ENCODE measurements at regions not wholly inside any gene's neighbourhood (a gene's known extent, or its start where the extent isn't known, plus 50 kb on each side); places are given as distances from the start of the nearest gene placed in this dataset.
"Not testable (repeated sequence)": the region's sequence is repeated elsewhere in the genome, so short reads cannot be mapped to it uniquely, and the experiment has no call there.

DNA sequence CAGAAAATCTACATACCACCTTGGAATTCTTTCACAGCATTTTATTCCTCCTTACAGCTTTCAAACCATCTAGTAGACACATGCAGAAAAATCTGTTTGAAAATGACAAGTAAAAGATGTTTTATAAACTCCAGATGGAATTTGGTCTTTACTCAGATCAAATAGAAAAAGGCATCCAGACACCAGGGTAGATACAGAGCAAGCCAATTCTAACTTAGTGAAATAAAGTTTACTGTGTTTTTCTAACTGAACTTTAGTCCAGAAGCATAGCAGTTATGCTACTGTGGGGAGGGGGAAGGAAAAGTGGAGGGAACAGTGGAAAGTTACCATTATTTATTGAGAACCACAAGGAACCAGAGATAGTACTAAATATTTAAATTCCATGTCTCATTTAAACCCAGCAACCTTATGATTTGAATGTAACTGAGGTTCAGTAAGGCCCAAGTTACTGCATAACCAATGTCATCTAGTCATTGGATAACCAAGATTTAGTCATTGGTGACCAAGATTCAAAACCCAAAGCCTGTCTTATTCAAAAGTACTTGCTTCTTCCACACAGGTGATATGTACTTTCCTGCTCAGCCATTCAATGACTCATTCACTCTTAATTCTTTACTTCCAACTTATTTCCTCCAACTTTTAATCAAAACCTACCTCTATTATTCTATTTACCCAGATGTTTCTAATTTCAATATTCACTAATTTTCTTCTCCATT, 57.7 kb downstream of the RAD51AP2 start:
- DNase-seq = no peak

DNA sequence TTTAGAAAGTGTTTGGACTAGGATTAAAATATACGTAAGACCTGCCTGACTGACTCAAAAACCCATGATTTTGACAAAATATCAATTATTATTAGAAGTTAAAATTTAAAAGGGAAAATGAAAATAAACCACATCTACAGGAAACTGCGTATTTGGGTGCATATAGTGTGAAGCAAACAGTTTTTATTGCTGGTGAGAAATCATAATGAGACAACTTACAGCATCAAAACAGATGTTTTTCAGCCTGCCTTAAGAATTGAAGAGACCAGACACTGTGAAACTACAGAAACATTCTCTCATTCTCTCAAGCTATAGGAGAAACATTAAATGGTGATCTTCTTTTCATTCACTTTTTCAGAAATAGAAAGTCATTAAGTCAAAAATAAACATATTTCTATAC, 62.9 kb downstream of the RAD51AP2 start:
- DNase-seq = no peak

DNA sequence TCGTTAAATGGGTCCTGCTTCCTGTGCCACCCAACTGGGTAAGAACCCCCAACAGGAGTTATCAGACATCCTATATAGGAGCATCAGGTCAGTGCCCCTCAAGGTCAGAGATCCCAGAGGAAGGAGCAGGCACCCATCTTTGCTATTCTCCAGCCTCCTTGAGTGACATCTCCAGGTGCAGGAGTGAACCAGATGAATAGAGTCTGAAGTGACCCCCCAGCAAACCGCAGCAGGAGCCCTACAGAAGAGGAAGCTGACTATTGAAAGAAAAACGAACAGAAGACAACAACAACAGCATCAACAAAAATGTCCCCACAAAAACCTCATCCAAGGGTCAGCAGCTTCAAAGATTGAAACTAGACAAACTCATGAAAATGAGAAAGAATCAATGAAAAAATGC, 72.0 kb downstream of the RAD51AP2 start:
- DNase-seq = not testable (repeated sequence)

DNA sequence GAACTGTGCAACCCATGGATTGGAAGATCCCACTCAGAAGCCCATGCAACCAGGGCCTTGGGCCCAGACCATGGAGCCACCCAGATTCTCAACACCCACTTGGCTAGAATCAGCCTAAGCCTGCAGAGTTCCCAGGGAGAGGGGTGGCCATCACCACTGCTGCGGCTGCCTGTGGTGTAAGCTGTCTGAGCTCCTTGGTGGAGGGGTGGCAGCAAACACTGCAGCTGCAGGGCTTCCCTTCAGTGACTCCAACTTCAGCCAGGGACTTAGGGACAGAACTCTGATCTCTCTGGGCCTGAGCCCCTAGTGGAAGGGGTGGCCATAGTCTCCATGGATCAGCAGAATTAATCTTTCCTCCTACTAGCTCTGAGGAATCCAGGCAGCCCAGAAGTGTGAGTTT, 72.5 kb downstream of the RAD51AP2 start:
- DNase-seq = no peak

DNA sequence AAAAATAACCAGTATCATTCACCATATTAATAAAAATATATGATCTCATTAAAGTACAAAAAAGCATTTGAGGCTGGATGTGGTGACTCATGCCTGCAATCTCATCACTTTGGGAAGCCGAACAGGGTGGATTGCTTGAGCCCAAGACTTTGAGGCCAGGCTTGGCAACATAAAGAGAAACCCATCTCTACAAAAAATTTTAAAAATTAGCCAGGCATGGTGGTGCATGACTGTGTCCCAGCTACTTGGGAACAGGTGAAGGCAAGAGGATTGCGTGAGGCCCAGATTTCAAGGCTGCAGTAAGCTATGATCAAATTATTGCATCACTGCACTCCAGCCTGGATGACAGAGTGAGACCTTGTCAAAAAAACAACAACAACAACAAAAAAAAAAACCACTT, 75.9 kb downstream of the RAD51AP2 start:
- DNase-seq = no peak

DNA sequence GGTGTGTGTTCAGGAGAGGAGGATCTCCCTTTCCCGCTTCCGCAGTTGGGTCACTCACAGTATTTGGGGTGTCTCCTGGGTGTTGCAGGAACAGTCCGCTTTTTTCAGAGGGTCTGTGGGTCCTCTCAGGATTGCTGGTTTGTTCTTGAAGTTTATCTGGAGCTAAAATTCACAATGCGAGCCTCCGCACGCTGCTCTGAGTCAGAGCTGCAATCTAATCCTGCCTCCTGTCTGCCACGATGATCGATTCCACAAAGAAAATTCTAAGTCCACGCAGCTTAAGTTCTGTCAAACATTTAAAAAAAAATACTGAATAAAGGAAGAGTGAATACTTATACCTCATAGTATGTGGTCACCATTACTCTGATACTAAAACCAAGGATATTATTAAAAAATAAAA, 76.5 kb downstream of the RAD51AP2 start:
- no peak for DNase-seq

DNA sequence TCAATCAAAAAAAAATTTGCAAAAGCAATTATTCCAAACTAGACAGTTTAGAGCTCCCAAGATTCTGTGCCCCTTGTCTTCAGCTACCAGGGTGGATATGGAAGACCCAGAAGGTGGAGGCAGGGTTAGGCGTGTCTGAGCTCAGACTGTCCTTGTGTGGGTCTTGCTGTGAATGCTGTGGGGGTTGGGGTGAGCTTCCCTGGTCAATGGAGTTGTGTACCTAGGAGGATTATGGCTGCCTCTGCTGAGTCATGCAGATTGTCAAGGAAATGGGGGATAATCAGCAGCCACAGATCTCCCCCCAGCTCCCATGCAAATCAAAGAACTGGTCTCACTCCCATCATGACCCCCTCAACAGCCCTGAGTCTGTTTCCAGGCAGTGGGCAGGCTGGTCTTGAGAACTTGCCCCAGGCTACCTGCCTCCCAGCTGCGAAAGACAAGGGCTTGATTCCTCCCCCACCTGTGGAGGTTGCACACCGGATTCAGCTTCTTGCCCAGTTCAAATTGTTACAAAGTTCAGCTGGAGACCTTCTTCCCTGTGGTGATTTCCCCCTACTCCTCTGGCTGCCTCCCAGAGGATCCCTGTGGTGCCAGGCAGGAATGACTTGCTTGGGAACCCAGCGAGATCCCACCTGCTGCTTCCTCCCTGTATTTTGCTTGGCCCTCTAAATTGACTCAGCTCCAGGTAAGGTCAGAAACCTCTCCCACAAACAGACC, 77.0 kb downstream of the RAD51AP2 start:
- no peak for DNase-seq

DNA sequence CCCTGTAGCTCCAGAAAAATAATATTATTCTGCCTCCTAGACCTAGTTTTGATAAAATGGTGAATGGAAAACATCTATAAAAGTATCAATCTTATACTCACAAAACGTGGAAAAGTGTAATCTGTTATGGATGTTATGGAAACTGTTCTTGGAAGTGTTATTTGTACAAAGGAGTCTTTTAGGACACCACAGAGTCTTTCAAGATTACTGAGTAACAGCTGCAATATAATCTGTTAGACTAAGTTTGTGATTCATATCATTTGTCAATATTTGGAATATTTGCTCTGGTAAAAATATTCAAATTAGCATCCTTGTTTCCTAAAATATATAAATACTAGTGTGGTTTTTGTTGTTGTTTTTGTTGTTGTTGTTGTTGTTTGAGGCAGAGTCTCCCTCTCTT, 87.9 kb downstream of the RAD51AP2 start:
- DNase-seq = no peak

DNA sequence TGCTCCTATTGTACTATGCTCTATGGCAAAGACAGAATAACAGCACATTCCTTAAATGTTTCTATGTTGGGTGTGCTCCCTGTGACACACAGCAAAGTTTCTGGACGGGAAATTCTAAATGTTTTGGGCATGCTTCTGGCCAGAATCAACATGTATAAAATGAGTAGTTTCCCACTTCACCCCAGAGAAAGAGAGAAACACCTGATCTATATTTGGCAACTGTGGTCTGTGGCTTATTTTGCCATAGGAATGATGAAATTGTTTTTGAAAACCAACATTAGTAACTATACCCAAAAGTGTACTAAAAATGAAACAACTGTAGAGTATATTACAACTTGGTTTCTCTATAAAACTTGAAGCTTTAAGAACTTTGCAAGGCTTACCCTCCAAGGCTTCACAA, 89.1 kb downstream of the RAD51AP2 start:
- no peak for DNase-seq

DNA sequence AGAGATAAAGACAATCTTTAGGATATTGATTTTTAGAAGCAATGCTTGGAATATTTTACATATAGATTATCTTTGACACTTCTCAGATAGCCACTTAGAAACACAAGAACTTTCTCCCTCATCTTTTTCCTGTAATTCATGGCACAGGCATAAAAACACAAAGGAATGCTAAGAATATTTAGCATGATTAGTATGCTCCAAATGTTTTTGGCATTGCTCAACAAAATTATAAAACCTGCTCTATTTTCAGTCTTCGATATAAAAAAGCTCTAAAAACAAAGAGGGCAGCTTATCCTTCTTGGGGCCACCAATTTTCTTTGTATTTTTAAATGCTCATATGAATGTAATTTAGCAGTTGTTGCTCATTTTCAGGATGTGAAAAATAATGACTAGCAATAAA, 90.8 kb downstream of the RAD51AP2 start:
- no peak for DNase-seq

DNA sequence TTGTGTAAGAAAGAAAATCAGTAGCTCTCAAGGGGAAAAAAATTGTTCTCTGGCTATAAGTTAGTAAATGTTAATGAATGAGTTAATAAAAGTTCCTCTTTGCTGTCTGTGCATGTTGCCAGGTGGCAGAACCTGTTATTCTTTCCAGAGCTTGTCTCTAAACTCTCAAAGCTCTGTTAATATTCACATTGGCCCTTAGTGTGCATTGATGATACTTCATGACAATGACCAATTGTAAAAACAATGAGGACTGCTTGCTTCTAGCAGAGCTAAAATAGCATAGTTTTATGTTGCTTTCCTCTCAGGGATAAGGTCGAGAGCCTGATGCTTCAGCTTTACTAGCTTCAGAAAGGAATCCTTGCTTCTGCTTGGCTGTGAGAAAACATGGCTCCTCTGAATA, 91.5 kb downstream of the RAD51AP2 start:
- no peak for DNase-seq

DNA sequence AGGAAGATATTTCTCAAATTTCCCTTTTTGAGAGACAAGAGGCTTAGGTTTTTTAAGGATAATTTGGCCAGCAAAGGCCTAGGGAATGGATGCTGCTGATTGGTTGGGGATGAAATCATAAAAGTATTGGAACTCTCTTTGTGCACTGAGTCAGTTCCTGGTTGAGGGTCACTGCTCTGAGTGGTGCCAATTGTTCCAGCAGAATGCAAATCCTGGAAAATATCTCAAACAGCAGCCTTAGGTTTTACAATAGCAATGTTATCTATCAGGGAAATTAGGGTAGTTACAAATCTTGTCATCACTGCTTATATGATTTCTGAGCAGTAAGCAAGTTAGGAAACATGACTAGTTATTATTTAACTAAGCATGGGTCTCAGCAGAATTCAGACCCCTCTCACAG, 96.2 kb downstream of the RAD51AP2 start:
- DNase-seq = no peak

DNA sequence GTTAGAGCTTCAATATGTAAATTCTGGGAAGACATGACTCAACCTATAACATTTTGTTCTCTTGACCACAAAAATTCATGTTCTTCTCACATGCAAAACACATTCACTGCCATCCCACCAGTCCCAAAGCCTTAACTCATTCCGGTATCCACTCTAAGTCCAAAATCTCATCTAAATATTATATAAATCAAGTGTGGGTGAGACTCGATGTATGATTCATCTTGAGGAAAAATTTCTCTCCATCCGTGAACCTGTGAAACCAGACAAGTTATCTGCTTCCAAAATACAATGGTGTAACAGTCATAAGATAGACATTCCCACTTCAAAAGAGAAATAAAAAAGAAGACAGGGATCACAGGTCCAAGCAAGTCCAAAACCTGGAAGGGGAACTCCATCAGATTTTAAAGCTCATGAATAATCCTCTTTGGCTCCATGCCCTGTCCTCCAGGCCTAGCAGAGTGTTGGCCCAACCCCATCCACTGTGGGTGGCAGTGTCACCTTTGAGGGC, 101.3 kb downstream of the RAD51AP2 start:
- DNase-seq = no peak

DNA sequence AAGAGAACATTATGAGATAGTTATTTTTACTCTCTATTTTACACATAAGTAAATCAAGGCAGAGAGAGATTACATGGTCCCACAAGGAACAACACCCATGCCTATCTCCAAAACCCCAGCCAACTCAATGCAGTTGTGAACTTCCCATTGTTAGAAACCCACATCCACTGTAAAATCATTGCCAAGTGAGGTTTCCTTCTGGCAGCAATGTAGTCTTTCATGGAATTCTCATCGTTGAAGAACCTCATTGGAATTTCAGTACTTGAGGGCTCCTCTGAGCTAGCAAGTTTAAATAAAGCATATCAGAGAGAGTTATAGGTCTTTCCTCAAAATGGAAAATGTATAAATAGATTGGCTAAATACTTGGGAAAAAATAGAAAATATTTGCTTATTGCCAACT, 105.2 kb downstream of the RAD51AP2 start:
- DNase-seq = no peak

DNA sequence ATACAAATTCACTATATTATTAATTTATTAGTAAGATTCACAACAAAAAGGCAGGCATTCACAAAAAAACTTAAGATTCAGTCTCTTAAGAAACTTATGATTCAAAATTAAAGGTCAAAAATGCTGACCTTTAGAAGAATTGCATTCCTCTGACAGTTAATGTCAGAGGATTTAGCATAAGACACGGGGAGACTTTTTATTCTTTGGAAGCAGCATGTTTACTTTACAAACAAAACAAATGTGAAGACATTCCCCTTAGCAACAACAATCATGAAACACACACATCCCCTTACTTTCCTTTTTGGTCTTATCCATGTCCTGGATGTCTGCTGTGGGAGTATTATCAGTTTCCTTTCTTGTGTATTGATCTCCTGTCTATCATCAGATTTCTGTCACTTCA, 117.1 kb downstream of the RAD51AP2 start:
- no peak for DNase-seq

DNA sequence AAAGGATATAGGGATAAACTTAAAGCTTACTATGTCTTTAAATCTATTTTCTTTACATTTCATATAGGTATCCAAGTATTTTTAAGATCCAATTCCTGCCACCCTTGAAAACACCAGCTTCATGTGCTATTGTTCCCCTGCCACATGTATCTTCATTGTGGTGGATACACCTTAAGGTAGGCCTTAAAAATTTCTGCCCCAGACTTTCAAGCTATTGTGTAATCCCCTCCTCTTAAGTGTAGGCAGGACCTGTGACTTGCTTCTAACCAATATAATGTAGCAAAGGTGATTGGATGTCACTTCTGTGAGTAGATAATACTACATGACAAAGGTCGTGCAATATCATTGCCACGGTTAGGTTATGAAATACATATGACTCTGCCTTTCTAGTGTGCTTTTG, 119.5 kb downstream of the RAD51AP2 start:
- DNase-seq = no peak

DNA sequence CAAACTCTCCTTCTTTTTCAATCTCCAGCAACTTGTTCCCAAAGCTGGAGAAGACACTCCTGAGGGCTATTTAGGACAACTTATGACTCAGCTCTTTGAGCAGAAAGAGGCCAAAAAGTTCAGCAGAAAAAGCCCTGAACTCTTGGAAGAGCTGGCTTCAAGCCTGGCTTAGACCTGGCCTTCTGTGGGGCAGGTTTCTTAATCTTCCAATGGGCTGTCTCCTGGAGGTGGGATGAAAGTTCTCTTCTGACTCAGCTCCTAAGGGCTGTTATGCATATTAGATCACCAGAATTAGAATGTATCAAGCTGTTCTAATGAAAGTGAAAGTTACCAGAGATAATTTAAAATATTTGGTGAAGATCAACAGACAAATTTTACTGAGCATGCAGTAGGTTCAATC, 129.4 kb downstream of the RAD51AP2 start:
- DNase-seq = no peak

DNA sequence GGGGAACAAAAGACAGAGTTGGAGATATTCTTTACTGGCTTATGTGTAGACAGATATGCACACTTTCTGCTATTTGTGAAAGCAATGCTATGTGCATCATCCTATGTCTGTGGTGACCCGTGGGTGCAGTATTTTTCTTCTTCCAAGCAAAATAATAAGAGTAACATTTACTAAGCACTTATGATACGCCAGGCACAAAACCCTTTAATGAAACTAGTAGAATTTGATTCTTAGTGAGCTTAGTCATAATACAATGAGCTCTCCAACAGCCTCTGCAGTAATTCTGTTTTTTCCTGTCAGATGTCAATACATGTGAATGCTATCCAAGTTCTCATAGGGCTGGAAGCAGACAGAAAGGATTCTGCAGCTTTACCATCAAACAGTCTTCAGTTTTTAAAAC, 130.6 kb downstream of the RAD51AP2 start:
- DNase-seq = no peak

DNA sequence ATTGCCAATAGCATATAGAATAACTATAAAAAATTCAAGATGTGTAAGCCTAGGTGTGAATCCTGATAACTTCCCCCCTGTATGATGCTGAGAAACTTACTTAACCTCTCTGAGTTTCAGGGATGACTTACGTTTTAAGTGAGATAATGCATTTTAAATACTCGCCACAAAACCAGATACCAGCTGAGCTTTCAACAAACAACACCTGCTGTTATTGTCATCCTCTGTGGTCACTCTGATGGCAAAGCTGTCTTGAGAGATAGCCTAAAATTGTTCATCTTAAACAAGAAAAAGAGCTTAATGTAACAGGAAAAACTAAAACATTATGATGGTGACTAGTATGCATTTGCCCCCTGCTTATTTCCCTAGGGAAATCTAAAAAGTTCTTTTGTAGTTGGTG, 131.5 kb downstream of the RAD51AP2 start:
- no peak for DNase-seq

DNA sequence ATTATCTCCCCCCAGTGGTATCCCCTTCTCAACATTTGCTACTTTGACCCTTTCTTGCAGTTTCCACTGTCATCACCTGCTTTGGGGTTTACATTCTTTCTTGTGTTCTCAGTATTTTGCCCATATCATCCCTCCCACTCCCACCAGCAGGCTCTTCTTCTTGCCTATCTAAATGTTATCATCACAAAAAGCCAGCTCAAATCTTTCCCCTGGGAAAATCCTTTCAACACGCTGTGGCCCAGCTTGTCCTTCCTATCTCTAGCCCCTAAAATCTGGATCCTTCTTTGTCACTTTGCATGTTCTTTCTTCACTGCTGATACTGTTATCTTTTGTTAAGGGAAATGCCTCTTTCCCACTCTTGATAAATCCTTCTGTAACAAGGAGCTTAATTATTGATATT, 138.2 kb downstream of the RAD51AP2 start:
- DNase-seq = no peak

DNA sequence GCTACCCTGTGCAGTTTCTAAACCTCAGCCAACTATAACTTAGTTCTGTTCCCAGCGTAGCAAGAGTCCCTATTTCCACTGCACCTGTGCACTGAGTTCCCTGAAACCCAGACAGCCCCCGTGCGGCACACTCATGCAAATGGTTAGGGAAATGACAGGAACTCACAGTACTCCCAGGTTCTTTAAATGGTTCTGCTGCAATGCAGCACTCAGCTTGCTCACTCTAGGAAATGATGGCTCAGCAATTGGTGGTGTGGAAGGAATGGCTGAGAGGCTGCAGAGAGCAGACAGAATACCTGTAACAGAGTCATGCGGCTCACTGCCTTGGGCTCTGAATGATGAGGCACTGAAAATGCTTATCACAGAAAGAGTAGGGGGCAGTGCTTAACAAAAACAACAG, 143.0 kb downstream of the RAD51AP2 start:
- no peak for DNase-seq

DNA sequence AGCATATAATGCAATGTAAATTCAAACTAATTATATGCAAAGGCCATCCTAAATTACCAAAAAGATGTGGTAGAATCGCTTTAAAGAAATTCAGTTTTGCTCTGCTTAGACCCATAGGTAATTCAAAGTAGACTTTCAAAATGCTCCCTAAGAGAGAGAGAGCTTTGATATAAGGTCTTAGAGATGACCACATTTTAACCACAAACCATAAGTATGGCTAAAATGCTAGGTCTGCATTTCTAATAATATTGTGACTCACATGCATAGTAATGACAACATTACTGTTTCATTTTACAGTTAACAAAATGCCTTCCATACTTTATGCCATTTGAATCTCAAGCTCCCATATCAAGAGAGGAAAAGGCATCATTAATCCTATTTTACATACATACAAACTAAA, 144.5 kb downstream of the RAD51AP2 start:
- no peak for DNase-seq

DNA sequence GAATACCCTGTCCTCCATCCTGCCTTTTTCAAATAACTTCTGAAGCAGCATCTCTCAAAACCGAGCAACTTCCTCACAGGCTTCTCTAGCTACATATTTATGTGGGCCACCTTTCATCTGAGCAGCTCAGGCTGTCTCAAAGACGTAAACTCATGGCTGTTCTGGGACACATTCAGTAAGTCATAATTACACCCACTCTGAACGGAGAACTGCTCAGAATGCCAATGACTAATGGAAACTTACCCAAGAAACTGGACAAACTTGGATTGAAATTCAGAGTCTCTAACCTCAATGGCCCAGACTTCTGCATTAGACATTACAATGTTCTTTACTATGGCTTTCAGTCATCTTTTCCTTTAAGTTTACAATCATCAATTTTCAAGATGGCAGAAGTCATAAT, 145.2 kb downstream of the RAD51AP2 start:
- DNase-seq = no peak

DNA sequence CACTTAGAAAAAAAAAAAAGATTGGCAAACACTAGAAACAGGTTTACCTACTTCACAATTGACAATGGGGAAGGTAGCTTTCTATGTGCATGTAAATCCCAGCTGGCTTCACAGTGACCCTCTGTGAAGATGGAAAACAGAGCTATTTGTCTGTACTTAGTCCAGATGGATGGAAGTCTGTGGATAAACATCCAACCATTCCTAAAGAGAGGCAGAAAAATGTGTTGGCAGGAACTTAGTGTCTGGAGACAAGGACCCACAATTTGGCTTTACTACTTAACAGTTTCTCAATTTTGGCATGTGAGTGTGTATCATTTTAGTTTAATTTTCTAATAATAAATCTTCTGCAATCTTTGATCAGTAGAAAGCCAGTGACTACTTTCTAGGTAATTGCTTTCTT, 154.4 kb downstream of the RAD51AP2 start:
- no peak for DNase-seq

DNA sequence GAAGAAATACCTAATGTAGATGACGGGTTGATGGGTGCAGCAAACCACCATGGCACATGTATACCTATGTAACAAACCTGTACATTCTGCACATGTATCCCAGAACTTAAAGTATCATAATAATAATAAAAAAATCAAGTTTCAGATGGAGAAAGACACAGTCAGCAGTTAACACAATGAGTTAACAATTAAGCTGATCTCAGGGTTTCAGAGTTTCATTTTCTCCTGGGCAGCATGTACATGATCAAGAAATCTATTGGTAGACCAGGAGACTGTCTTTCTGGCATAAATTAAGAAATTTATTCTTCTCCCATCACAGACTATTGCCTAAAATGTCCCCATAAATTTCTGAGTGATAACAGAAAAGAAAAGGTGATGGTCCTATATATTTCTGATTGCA, 155.3 kb downstream of the RAD51AP2 start:
- DNase-seq = no peak

Measured in NCI-H1436 (cell line).